Cerebellar cortex (tissue), 1 donor: ENCODE measurements at regions not wholly inside any gene's neighbourhood (a gene's known extent, or its start where the extent isn't known, plus 50 kb on each side); places are given as distances from the start of the nearest gene placed in this dataset.
"Not testable (repeated sequence)": the region's sequence is repeated elsewhere in the genome, so short reads cannot be mapped to it uniquely, and the experiment has no call there.

Experiments used
- DNase-seq: peaks from one replicate; pipeline ENCODE4 v3.0.0-alpha.2; 2015; ENCODE audit warnings: low spot score

GRCh38 chr2:123816203-123816602, 208.9 kb upstream of the CNTNAP5 start:
- no peak for DNase-seq

GRCh38 chr2:123816928-123817327, 208.2 kb upstream of the CNTNAP5 start:
- DNase-seq: no peak

- no peak for DNase-seq
Observed at GRCh38 chr2:123826729-123827271, 198.3 kb upstream of the CNTNAP5 start.

DNA sequence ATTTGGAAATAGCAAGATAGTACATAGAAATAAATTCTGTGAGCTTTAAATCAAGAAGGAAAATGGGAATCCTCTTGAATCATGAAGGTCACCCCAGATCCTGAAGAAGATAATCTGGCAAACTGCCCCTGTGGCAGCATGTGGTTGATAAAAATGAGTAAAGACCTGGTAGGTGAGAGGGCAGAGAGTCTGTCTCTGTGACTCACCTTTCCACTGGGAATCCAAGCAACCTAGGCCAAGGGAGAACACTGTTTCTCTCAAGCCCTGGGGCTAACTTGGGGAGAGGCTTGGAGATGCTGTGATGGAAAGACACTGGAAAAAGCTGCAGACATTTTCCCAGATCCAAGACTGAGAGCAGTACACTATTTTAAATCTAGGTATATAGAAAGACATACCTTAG, 185.8 kb upstream of the CNTNAP5 start:
- no peak for DNase-seq

GRCh38 chr2:123840016-123840415, 185.1 kb upstream of the CNTNAP5 start:
- no peak for DNase-seq

DNA sequence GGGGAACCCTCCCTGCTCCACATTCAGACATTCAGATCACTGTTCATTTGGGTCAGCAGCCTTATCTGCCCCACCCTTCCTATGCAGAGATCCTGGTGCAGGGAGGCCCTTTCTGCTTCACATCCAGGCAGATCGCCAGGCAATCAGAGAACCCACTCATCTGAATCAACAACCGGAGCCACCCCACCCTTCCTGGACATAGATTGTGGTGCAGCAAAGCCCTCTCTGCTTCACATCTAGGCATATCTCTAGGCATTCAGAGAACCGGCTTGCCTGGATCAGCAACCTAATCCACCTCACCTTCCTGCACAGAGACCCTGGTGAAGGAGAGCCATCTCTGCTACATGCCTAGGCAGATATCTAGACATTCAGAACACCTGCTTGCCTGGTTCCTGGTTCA, 184.5 kb upstream of the CNTNAP5 start:
- DNase-seq: no peak

DNA sequence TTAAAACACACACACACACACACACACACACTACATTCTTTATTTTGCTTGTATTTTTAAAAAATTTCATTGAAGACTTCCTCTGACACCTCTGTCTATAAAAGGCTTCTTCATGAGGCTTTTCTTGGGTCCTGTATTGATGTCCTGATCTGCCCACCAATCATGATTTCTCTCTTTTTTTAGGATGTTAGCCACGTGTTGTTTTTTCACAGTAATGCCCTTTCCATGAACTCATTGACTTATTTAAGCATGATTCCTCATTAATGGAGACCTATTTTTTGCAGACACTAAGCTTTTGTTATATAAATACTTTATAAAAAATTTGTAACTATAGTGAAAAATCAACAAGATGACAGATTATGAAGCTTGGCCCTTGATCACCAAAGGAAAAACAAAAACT, 173.8 kb upstream of the CNTNAP5 start:
- DNase-seq: no peak

GRCh38 chr2:123853161-123853560, 171.9 kb upstream of the CNTNAP5 start:
- no peak for DNase-seq

GRCh38 chr2:123859031-123859430, 166.1 kb upstream of the CNTNAP5 start:
- not testable (repeated sequence) for DNase-seq

DNA sequence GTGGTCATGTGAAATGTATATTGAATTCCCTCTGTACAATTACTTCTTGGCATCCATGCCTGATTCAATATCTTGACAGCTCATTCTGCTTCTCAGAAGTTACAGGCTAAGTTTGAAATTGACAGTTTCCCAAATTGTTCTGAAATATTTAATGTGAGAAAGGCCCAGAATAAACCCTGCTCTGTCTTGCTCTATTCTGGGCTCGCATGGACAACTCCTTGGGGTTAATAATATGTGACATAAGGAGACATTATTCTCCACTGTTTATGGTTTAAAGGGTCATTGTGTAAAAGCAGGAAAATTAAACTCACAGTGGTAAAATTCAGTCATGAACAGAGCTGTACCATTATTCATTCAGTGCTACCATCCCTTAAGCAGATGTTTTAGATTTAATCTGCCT, 160.7 kb upstream of the CNTNAP5 start:
- no peak for DNase-seq

DNA sequence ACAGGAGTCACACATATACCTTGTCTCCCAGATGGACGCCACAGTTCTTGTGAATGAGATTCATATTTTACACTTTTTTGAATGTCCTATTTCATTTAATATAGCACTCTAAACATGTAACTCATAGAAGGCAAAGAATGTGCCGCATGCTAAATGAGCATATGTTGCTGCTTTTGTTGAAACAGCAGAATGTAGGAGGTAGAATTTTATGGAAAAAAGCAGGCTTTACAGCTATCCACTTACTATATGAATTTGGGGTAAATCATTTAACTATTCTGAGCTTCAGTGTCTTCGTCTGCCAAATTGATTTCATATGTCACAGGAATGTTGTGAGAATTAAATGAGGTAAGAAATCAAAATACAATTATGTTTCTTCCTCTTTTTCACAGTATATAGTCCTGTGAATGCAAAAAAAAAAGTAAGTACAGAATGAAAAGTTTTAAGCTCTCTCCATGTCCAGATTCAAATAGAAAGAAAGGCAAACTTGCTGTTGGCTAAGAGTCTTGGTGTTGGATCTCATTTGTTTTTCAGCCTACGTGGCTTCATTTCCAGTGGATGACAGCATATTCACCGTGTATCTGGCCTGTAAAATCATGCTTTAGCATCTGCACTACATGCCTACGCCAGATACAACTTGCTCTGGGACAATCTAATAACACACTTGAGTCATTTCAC, 154.7 kb upstream of the CNTNAP5 start:
- no peak for DNase-seq

DNA sequence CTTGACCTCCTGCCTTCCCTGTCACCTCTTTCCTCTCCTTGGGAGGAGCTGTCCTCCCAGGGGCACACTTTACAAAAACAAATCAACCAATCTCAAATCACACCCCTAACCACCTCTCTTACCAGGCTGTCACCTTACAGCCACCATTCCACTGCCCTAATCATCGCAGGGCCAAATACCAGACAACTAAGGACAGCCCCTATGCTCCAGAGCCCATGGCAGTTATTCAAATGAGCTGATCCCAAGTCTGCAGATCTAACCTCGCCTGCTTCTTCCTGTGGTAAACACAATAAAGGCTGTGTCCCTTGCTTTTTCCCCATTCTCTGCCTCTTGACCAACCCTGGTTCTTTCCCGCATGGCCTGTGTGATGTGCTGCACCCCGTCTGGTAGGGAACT, 154.2 kb upstream of the CNTNAP5 start:
- no peak for DNase-seq

DNA sequence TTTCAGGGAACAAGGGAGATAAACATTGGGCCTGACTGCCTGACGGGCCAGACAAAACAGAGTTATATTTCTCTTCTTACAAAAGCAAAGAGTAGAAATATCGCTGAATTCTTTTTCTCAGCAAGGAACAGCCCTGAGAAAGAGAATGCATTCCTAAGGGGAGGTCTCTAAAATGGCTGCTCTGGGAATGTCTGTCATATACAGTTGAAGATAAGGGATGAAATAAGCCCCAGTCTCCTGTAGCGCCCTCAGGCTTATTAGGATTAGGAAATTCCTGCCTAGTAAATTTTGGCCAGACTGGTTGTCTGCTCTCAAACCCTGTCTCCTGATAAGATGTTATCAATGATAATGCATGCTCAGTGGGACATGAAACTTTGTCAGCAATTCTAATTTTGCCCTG, 134.9 kb upstream of the CNTNAP5 start:
- no peak for DNase-seq

- DNase-seq: no peak
Observed at GRCh38 chr2:123894167-123894566, 130.9 kb upstream of the CNTNAP5 start.

- DNase-seq: no peak
Observed at GRCh38 chr2:123895651-123896050, 129.4 kb upstream of the CNTNAP5 start.

DNA sequence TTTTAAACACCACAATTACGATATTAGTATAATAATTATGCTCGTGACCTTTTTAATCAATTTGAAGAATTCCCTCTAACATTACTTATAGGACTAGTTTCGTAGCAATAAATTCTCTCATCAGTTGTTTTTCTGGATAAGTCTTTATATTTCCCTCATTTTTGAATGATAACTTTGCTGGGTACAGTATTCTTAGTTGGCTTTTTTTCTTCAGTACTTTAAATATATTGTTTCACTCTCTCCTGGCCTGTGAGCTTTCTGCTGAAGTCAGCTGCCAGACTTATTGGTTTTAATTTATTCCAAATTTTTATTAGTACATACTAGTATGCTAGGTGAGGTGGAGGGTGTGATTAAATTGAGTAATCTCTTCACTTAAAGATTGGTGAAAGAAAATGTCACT, 123.8 kb upstream of the CNTNAP5 start:
- no peak for DNase-seq

DNA sequence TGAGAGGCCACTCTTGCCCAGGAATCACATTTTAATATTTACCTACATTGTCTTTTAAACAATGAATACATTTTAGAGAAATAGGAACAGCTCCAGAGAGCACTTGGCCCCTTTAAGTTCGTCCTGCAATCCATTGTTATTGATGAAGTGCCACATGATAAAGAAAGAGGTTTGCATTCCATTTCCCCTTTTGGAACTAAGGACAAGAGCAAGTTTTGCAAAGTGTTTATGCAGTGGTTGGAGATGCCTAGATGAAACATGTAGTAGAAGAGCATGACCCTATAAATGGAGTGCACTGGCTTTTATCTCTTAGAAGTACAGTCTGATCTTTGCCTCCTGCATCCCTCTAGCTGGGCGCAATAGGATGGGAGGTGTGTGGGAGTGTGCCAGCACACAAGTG, 118.7 kb upstream of the CNTNAP5 start:
- no peak for DNase-seq

DNA sequence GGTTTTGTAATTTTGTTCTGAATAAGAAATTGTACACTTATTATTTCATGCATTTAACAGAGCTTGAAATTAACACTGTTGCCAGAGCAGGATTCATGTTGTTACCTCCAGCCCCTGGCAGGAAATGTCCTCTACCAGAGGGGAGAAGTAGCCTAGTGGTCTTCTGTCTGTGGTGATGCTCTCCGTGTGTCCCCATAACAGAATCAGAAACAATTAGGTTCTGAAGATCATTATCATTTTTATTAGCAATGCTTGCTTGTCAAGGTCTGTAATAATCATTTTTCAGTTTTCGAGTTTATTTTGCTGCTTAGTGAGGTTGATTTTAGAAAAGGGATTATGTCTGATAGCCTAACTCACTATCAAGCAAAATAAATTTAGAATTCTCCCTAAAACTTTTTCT, 116.6 kb upstream of the CNTNAP5 start:
- DNase-seq: no peak

DNA sequence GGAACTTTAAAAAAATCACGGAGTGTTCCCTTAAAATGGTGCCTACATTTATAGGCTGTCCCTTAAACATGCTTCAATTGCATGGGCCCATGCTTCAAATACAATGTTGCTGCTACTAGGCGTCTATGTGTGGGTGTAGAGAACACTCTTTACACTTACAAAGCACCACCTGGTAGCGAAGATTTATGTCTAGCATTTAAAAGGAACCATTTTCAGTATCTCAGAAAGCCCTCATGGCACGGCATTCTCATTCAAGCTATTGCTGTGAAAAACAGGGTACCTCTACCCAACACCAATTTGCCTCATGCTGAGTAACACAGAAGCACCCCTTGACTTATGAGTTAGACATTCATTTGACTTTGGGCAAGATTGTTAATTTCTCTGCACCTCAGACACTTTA, 112.9 kb upstream of the CNTNAP5 start:
- DNase-seq: no peak

DNA sequence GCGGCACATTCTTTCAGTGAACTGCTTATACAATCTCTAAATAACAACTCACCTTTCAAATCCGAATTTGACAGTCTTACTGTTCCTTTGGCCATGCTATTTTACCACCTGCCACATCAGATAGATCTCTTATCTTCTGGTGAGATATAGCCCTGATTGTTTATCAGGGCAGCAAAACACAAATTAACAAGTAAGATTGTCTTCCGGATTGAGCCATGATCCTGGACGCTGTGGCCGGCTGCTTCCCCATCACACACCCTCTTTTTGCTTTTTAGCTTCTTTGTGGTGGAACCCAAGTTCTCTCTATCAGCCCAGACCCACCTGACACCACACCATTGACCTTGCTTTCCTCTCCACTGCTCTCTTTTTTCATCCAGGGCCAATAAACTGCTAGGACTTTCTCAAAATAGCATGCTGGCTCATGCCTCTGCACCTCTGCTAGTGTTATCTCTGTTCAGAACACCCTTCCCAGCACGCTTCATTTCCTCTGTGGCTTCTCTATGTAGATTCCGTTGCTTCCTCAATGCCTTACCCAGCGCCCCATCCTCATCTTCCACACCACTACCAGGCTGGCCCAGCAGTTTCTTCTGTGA, 111.8 kb upstream of the CNTNAP5 start:
- no peak for DNase-seq

DNA sequence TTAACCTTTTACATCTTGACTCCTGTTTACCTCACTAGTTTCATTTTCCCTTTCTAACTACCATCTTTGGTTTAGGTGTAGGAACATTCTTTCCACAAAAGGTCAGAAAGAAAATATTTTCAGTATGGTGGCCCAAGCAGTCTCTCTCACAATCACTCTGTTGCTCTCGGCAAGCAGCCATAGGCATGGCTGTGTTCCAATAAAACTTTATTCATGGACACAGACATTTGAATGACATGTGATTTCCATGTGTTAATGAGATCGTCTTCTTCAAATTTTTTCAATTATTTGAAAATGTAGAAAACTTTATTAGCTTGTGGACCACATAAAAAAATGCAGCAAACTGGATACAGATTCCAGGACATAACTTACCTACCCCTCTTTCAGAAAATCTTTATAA, 109.7 kb upstream of the CNTNAP5 start:
- no peak for DNase-seq

DNA sequence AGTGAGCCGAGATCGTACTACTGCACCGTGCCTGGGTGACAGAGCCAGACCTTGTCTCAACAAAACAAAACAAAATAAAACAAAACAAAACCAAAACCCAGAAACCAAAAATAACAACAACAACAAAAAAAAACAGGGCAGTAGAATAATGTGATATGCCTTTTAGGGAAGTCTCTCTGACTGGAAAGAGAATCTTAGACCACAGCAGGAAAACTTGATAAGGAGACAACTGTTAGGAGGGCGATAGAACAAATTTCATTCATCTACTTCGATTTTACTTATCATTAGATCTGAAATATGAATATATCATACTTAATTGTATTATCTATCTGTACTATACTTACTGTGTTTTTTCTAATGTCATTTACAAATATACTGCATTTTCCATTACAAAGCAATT, 109.0 kb upstream of the CNTNAP5 start:
- no peak for DNase-seq

GRCh38 chr2:123916531-123916930, 108.6 kb upstream of the CNTNAP5 start:
- DNase-seq: peak; percentile 25

GRCh38 chr2:123917241-123917640, 107.8 kb upstream of the CNTNAP5 start:
- DNase-seq: no peak
